Heart left ventricle (tissue), 16 donors: ENCODE measurements at regions not wholly inside any gene's neighbourhood (a gene's known extent, or its start where the extent isn't known, plus 50 kb on each side); places are given as distances from the start of the nearest gene placed in this dataset.

Experiments used
- ATAC-seq, 4 donors: fragments of 200-7000 bp; cut with Tn5 transposase; one replicate each; pipeline ENCODE4 v1.9.1; 2020 to 2022; ENCODE audit warnings: moderate library complexity in 4 of 4, mild to moderate bottlenecking in 3 of 4, moderate number of reproducible peaks in 1 of 4
- DNase-seq, 5 donors: peaks; one replicate each; pipeline ENCODE4 v3.0.0-alpha.2; 2020
- H3K27ac ChIP-seq, 12 donors: fragments of 200-600 bp; sonication (generic) in 4 of 12; one replicate each; pipeline versions ENCODE4 v1.5.0 to v1.8.0; 2016 to 2022; ENCODE audit warnings: mild to moderate bottlenecking in 2 of 12
- H3K27me3 ChIP-seq, 9 donors: fragments of 200-600 bp; sonication (generic) in 2 of 9; one replicate each; pipeline versions ENCODE4 v1.5.1 to v1.8.0; 2016 to 2022; ENCODE audit warnings: mild to moderate bottlenecking in 3 of 9
- H3K36me3 ChIP-seq, 9 donors: fragments of 200-600 bp; sonication (generic) in 2 of 9; one replicate each; pipeline versions ENCODE4 v1.5.0 to v1.8.0; 2018 to 2022; ENCODE audit warnings: mild to moderate bottlenecking in 2 of 9
- H3K4me1 ChIP-seq, 12 donors: fragments of 200-600 bp; sonication (generic) in 4 of 12; one replicate each; pipeline versions ENCODE4 v1.5.0 to v1.8.0; 2016 to 2022; ENCODE audit warnings: mild to moderate bottlenecking in 3 of 12
- H3K4me3 ChIP-seq, 12 donors: fragments of 200-600 bp; sonication (generic) in 4 of 12; one replicate each; pipeline versions ENCODE4 v1.5.0 to v1.8.0; 2017 to 2022; ENCODE audit warnings: mild to moderate bottlenecking in 9 of 12, moderate library complexity in 4 of 12
- H3K9me3 ChIP-seq, 12 donors: fragments of 200-600 bp; sonication (generic) in 4 of 12; one replicate each; pipeline versions ENCODE4 v1.5.0 to v1.8.0; 2016 to 2022; ENCODE audit warnings: mild to moderate bottlenecking in 1 of 12
- CTCF ChIP-seq, 12 donors: fragments of 200-600 bp; sonication (generic) in 4 of 12; IDR thresholded peaks; one replicate each; pipeline versions ENCODE4 v1.5.0 to v1.8.0; 2018 to 2022; ENCODE audit warnings: antibody characterized with exemption in 12 of 12, mild to moderate bottlenecking in 5 of 12
- POLR2A ChIP-seq, 2 donors: fragments of 450-650 bp; IDR thresholded peaks; one replicate each; pipeline ENCODE4 v1.6.1; 2017; ENCODE audit warnings: antibody characterized with exemption in 2 of 2, mild to moderate bottlenecking in 2 of 2, moderate library complexity in 2 of 2
- WGBS, 4 donors: extraction: QIAGEN DNeasy Blood & Tissue Kit in 2 of 4; methylation state at CpG; one replicate each; pipeline versions ENCODE4 v1.1.5 to v1.1.7; 2013 to 2018; 5-methylcytosine and 5-hydroxymethylcytosine counted together
- intact Hi-C, 10 donors: fragments of 100-400 bp; cut with DNase I; formaldehyde crosslinking; loops; one replicate each; pipeline versions ENCODE4 v1.11.1 to v1.14.2; 2022
- donor health status: ischemic (EF 13 %, LVEDD 7.1; RV severe dilation, severe dysfunction).
- donor health status: healthy with polysubstance abuse.
- donor health status: DM: no; HTN: yes; CAD: no.
- donor health status: DM: no; HTN: no; CAD: no.
- donor health status: ischemic (EF 25% LVEDD 6.9; RV normal size, moderate dysfunction).
- donor health status: ischemic (EF 25% LVEDD 5.7; RV mildly dilated, moderate dysfunction).
- donor health status: healthy.
- donor health status: DM: yes; HTN: yes; CAD: no.
- donor health status: ischemic (EF 35%, LVEDD 5.7; RV mildly dilated, moderate dysfunction).
- donor health status: nonischemic (EF 11% LVEDD 7.7; RV severe dilation, severe dysfunction).
- donor health status: DM: yes; HTN: yes; CAD: no.
- donor health status: PGD.
- donor health status: ischemic (EF 29% LVEDD 5.4; RV normal size, mild dysfunction).
- donor health status: nonischemic (EF 23%, LVEDD 6.1; RV moderate dilation, normal function).

DNA sequence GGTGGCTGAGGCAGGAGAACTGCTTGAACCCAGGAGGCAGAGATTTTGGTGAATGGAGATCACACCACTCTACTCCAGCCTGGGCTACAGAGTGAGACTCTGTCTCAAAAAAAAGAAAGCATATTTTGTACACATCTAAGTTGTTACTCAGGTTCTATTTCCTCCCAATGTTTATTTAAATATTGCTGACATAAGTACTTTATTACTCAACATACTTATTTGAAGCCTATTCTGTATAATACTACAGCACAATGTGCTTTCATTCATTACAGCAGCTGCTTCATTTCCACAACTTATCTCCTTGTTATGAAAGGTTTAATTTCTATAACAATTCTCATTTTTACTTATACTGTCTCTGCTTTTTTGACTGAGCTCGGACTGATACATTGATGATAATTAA, 495.7 kb downstream of the SLITRK1 start:
- no peaks in the 10 kb centered on the region for H3K4me1 ChIP-seq
- no peak for TF ChIP-seq CTCF (IDR thresholded peaks at IDR 0.05)
- TF ChIP-seq POLR2A (IDR thresholded peaks at IDR 0.05), result no peak
- no peaks in the 10 kb centered on the region for H3K36me3 ChIP-seq
- peaks cover 0 to 6% (median 0%) of the 10 kb centered on the region in 12 donors for H3K9me3 ChIP-seq
- ATAC-seq (no peak), DNase-seq (no peak)
- no peak overlapping the region for H3K4me3 ChIP-seq
- intact Hi-C loops, result no loop called here
- H3K27me3 ChIP-seq, result no peaks in the 10 kb centered on the region
- WGBS, 4 donors, result 69 to 82% (median 74%) methylated on average over 1 of the region's 1 CpG
- no peak overlapping the region for H3K27ac ChIP-seq

- DNase-seq, result no peak
- Histone ChIP-seq H3K4me3 (no peak overlapping the region), H3K27me3 (no peaks in the 10 kb centered on the region), H3K27ac (no peak overlapping the region), H3K36me3 (no peaks in the 10 kb centered on the region), H3K4me1 (no peaks in the 10 kb centered on the region), H3K9me3 (peaks cover 0 to 7% (median 0%) of the 10 kb centered on the region in 12 donors)
- ATAC-seq, result no peak
- TF ChIP-seq CTCF (IDR thresholded peaks at IDR 0.05) (no peak), POLR2A (IDR thresholded peaks at IDR 0.05) (no peak)
- 31 to 43% (median 33%) methylated on average over 1 of the region's 1 CpG for WGBS, 4 donors
- intact Hi-C loops, result no loop called here
Observed at GRCh38 chr13:83378908-83379307, 503.4 kb downstream of the SLITRK1 start.

DNA sequence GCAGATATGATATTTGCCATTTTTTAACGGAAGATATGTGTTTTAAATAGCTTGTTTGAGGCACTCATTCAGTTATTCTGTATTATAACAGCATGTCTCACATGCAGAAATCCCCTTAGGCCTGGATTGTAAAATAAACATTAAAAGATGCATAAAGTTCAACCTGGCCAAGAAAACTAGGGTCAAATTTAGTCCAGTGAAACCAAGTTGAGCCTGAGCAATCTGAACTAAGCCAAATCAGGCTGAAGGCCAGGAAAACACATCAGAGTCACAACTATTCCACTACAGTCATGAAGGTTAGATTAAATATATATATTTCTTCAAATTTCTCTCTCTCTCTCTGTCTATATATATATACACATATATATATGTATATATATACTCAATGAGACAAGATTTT, 504.8 kb downstream of the SLITRK1 start:
- WGBS, 4 donors, result 51 to 62% (median 56%) methylated on average over 1 of the region's 1 CpG
- H3K4me1 ChIP-seq, result no peaks in the 10 kb centered on the region

DNA sequence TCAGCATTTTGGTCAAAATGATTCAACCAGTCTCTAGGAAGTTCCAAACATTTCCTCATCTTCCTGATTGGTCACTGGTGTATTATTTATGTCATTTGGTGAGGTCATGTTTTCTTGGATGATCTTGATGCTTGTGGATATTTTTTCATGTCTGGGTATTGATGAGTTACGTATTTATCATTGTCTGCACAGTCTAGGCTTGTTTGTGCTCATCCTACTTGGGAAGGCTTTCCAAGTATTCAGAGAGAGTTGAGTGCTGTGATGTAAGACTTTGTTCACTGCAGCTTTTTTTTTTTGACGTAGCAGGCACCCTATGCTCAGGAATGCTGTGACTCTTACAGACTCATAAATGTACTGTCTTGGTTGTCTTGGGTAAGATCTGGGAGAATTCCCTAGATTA, 509.5 kb downstream of the SLITRK1 start:
- Histone ChIP-seq H3K9me3 (peaks cover 0 to 21% (median 0%) of the 10 kb centered on the region in 12 donors), H3K27me3 (no peaks in the 10 kb centered on the region), H3K4me3 (no peak overlapping the region), H3K27ac (no peak overlapping the region), H3K36me3 (no peaks in the 10 kb centered on the region), H3K4me1 (no peaks in the 10 kb centered on the region)
- 53 to 76% (median 58%) methylated on average over 2 of the region's 2 CpGs for WGBS, 4 donors
- TF ChIP-seq POLR2A (IDR thresholded peaks at IDR 0.05) (no peak), CTCF (IDR thresholded peaks at IDR 0.05) (no peak)
- DNase-seq, result no peak
- intact Hi-C loops, result no loop called here
- ATAC-seq, result no peak

More for the DNA sequence above, 504.8 kb downstream of the SLITRK1 start:
- Histone ChIP-seq H3K4me3 (no peak overlapping the region), H3K27ac (no peak overlapping the region), H3K9me3 (peaks cover 0 to 7% (median 0%) of the 10 kb centered on the region in 12 donors), H3K36me3 (no peaks in the 10 kb centered on the region), H3K27me3 (no peaks in the 10 kb centered on the region)
- ATAC-seq, result no peak
- intact Hi-C loops, result no loop called here
- DNase-seq, result no peak
- TF ChIP-seq CTCF (IDR thresholded peaks at IDR 0.05) (no peak), POLR2A (IDR thresholded peaks at IDR 0.05) (no peak)
